GM21390 (cell line): ENCODE measurements at regions not wholly inside any gene's neighbourhood (a gene's known extent, or its start where the extent isn't known, plus 50 kb on each side); places are given as distances from the start of the nearest gene placed in this dataset.
"Not testable (repeated sequence)": the region's sequence is repeated elsewhere in the genome, so short reads cannot be mapped to it uniquely, and the experiment has no call there.

Experiments
- ATAC-seq: cut with Tn5 transposase; IDR thresholded peaks from one replicate; pipeline ENCODE4 v1.9.1; 2021; ENCODE audit not compliant: unreplicated experiment

DNA sequence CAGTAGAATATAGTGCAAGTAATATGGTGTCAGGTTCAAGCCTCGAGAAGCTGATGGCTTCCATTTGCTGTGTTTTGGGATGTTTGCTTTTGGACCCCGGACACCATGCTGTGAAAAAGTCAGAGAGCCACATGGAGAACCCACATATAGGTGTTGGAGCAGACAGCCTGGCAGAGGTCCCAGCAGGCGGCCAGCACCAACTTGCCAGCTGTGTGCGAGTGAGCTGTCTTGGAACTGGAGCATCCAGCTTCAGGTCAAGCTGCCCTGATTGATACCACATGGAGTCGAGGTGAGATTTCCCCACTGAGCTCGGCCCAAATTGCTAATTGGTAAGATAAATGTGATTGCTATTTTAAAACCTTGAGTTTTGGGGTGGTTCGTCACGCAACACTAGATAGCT lies 185.7 kb upstream of the TBL1XR1 start:
- no peak for ATAC-seq

DNA sequence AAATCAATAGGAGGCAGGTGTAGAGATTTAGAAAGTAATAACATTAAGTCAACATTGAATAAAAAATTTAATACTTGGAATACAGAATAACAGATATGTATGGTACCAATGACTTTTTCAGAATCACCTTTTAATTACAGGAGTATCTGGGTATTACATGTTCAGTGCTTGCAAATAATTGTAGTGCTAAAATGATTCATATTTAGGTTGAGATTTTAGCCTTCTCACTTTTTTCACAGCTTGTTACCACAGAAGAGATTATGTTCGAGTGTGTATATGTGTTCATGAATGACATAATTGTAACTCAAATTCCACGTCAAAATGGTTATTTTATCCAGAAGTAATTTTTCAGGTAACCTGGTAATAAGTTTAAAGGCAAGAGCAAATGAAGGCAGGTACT lies 187.9 kb upstream of the TBL1XR1 start:
- no peak for ATAC-seq

DNA sequence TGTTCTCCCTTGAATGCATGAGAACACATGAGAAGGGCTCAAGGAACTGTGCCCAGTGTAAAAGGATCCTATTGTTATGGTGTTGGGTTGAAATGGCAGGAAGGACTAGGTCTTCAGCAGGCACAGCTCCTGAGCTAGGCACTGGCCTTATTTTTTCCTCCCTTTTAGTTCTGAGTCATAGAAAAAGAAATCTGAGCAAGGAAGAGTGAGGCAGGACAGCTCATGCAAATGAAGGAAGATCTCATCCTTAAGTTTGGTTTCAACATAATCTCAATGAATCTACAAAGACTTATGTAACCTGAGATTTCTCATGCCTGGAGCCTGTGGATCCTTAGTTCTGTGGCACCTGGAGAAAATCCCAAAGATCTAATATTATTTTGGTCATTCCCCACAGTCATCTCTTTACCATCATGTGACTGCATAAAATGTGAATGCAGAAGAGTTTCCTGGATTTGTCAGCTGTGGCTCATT lies 188.6 kb upstream of the TBL1XR1 start:
- no peak for ATAC-seq

DNA sequence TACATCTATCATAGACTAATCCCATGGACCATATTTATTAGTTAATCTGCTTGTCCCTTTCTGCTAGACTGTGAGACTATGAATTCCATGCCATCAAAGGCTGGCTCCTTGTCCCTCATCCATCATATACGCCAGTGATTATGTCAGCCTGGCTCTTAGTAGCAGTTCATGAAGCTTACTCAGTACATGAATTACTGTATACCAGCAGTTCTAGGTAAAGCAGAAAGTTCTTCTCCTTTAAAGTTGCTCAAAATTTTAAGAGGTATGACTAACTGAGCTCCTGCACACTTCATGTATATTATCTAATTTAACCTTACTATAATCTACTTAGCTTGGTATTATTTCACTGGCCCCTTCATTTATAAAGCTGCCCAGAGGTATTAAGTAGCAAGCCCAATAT lies 190.9 kb upstream of the TBL1XR1 start:
- no peak for ATAC-seq

DNA sequence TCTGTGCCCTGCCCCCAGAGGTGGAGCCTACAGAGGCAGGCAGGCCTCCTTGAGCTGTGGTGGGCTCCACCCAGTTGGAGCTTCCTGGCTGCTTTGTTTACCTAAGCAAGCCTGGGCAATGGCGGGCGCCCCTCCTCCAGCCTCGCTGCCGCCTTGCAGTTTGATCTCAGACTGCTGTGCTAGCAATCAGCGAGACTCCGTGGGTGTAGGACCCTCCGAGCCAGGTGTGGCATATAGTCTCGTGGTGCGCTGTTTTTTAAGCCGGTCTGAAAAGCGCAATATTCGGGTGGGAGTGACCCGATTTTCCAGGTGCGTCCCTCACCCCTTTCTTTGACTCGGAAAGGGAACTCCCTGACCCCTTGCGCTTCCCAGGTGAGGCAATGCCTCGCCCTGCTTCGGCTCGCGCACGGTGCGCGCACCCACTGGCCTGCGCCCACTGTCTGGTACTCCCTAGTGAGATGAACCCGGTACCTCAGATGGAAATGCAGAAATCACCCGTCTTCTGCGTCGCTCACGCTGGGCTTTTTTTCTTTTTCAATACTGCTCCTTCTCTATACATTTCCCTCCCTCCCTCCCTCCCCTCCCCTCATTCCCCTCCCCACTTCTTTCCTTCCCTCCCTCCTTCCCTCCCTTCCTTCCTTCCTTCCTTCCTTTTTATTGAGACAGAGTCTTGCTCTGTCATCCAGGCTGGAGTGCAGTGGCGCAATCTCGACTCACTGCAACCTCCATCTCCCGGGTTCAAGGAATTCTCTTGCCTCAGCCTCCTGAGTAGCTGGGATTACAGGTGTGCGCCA lies 197.1 kb upstream of the TBL1XR1 start:
- ATAC-seq: not testable (repeated sequence)

DNA sequence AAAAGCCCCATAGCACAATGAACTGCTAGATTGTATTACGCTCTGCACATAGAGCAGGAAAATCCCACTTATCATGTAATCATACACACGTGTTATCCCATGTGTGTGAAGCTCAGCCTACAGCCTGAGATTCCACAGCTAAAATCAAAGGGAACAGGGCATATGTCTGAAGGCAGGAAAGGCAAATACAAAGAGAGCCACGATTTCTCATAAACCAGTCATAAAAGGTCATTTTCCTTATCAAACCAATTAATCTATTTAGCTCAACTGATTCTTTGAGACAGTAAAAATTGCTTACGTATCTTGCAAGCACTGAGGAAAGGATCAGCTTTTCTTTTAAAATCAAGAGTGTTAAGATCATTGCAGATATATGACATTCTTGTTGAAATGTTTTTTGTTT lies 199.5 kb upstream of the TBL1XR1 start:
- no peak for ATAC-seq

DNA sequence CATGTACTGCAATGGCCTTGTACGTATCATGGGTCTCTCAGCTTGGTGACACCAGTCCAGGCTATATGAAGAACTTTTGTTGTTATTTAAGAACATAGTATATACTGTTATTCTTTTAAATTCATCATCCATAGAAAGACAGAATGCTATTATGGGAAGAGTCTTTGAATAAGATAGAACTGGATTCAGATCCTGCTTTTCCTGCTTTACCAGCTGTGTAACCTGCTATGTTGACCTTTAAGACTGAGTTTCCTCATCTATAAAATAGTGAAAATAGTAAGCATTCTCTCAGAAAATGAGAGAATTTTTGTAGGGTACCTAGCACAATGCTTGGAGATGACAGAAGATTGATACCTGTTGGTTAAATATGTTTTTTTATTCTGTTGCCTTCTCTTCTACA lies 204.1 kb upstream of the TBL1XR1 start:
- ATAC-seq: no peak

DNA sequence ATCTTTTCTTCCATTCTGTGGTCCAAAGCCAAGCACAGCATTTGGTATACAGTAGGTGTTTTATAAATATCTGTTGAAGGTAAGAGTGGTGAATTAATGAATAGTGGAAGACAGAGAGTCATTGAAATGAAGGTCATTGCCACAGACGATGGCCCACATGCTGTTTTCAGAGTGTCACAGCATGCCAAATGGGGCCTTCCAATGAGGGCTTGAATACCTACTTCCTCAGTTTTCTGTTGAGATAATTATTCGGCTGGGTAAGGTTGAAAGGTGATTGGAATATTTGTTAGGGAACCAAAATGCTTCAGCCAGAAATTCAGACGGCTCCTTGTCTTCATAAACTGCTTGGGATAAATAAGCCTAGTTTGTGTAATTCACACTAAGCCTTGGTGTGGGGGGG lies 205.3 kb upstream of the TBL1XR1 start:
- ATAC-seq: no peak

DNA sequence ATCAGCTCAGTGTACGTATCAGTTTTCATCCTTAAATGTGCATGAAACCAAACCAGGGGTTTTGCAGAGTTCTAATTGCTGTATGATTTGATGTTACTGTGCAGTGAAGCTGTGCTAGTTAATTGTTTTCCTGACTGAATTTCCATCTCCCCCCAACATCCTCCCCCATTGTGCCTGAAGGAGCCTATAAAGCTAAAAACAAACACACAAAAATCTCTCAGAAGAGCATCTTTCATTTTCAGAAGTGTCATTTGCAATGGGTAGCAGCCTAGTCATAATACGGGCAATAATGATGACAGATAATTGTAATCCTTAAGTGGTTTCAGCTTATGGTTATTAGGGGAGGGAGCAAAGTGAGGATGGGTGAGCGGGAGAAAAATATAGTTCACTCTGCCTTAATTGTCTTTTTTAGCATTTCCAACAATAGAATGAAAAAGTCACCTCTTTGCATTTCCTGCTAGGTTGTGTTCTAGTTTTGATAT lies 207.9 kb upstream of the TBL1XR1 start:
- no peak for ATAC-seq

DNA sequence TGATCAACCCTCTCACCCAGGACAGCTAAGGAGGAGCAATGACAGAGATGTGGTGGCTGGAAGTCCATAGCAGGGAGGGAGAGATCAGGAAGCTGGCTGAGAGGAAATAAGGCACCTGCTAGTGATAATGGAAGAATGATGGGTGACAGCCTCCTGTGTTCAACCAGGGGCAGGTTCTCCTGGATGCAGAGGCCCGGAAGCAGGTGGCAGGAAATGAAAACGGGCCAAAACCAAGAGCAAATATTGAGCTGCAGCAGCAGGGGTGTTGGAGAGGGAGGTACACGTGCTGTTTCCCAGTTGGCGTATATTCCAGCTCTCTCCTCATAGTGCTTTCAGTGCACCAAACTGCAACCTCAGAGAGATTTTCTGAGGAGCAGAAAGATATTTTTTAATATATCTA lies 213.4 kb upstream of the TBL1XR1 start:
- no peak for ATAC-seq

DNA sequence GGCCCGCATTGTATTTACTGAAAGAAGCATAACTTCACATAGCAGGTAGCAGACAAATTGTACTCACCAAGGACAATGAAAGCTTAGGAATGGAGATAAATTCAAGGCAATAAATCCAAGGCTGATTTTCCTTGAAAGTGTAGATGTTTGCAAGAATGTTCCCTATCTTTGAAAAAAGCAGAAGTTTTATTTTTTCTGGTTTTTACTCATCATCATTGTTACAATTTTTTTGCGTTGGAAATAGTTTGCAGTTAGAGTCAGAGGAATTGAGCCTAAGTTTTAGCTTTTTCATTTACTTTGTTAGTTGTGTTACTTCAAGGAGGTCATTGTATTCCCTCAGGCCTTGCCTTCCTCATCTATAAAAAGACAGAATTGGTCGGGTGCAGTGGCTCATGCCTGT lies 213.9 kb upstream of the TBL1XR1 start:
- ATAC-seq: no peak

DNA sequence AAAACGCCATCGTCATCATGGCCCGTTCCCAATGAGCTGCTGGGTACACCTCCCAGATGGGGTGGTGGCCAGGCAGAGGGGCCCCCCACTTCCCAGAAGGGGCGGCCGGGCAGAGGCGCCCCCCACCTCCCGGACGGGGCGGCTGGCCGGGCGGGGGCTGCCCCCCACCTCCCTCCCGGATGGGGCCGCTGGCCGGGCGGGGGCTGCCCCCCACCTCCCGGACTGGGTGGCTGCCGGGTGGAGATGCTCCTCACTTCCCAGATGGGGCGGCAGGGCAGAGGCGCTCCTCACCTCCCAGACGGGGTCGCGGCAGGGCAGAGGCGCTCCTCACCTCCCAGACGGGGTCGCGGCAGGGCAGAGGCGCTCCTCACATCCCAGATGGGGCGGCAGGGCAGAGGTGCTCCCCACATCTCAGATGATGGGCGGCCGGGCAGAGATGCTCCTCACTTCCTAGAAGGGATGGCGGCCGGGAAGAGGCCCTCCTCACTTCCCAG lies 215.4 kb upstream of the TBL1XR1 start:
- not testable (repeated sequence) for ATAC-seq

DNA sequence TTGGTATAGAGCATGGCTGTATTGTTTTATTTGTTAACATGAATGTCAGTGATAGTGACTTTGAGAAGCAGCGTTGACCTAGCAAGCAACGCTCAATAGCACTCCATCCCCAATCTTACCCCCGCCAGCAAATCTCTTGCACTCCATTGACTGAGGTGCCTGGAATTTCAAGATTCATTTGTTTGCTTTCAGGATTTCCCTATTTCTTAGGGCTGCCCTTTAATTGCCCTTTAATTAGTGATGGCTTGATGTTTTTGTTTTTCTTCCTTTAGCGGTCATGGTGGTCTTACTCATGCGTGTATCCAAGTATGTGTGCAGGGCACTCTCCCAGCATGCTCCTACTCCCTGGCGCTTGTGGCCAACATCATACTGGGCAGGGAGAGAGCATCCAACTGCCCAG lies 216.8 kb upstream of the TBL1XR1 start:
- ATAC-seq: no peak

DNA sequence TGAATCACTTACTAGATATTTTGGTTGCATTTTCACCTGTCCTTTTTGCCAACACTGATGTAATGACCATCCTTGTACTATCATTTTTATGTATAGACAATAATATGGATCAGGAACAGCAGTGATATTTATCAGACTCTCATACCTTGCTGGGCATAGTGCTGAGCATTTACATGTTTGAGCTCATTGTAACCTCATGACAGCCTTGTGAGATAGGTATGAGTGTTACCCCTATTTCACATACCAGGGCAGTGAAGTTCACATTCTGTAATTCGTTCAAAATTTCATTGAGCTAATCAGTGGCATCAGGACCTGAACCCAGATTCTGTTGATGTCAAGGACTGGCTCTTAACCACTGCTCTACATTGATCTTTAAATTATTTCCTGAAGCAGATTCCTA lies 221.5 kb upstream of the TBL1XR1 start:
- no peak for ATAC-seq

DNA sequence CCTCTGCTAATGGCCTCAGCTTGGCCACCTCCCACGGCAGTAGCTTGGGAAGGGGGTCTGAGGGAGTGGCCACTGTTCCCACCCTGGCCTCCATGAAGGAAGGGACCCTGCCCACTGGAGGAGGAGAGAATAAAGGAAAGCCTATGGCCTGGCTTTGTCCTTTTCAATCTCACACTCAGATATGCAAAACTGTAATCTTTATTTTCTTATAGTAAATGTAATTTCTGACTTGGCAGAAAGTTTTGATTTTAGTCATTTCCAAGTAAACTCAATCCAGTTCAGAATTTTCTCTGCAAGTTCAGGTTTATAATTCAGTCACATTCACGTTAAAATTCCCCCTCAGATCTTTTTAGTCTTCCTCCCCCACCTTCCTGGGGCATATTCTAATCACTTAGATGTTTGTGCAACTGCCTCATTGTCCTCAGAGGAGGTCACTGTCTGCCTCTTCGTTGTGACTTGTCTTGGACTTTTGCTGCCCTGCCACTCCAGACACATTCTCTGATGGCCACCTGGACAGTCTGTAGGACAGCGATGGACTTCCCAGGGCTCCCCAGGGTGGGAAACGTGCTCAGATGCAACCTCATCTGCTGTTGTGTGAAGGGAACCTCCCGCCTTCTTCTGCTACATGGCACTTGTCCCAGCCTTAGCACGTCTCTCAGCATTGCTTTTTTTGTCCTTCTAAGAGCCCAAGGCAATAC lies 222.8 kb upstream of the TBL1XR1 start:
- peak; percentile 49 for ATAC-seq

DNA sequence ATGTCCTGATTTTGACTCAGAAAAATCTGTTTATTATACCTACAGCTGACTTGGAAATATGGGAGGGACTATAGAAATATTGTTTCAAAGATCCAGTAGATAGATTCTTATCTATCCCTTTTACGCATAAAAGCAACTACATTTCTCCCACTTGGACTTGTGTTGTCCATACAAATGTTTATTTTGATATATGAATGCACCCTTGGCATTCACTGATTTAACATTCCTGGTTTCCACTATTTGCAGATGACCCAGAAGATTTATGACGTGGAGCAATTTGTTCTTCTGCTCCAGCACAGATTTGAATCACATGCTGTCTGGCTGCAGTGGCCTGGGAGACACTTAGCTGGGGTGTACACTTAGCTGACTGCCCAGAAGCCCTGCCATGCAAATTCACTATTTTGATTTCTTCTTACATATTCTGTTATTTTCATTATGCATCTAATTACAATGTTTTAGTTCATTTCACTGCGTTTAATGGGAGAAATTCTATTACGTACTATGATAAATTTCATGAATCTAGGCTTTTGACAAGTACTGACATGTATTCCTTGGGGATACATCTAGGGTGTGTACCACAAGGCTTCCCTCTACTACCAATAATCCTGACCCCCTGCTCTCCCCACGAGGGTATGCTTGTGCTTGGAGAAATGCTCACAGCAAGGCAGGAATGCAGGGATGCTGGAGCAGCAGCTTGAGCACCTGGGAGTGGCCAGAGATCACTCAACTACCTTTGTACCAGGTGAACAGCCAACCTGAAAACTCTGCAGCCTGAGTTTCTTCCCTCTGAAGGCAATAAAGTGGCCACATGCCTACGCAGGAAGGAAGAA lies 223.6 kb upstream of the TBL1XR1 start:
- ATAC-seq: no peak

DNA sequence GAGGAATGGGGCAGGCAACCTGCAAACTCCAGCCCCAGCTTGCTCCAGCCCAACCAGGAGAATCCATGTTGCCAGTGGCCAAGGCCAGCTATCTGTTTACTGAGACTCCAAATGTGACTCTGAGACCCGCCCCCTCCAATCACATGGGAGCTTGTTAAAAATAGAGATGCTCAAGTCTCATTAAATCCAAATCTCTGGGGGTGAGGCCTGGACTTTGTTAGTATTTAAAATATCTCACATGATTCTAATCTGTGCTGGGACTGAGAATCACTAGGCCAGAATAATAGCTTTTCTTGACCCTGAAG lies 224.2 kb upstream of the TBL1XR1 start:
- ATAC-seq: no peak

DNA sequence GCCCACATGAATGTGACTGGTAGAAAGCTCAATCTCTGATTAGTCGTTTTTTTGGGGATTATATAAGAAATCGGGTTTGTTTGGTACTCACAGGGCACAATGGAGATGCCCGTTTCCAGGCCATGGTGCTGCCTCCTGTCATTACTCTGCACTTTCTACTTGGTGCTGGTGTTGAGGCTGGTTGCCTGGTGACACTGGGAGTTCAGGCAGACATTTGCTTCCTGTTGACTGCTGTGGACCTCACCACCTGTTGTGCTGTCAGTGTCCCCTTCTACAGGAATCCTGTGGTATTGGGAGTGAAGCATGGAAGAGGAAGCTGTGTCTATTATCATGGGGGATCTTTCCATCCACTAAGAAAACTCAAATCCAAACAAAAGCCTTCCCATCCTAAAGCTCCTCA lies 227.2 kb upstream of the TBL1XR1 start:
- no peak for ATAC-seq

DNA sequence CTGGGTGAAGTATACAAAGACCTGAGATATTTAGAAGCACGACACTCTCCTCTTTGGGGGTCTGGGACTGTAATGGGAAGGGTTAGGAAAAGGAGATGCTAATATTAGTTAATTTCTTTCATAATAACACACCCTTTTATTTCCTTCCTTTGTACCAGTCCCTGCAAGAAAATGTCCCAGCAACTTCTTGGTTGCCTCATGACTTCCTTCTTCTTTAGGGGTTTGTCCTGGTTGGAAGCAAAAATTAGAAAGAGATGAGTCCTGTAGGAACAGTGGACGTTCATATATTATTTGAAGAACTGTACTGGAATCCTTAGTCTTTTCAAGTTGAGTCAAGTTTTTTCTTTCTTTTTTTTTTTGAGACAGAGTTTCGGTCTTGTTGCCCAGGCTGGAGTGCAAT lies 227.8 kb upstream of the TBL1XR1 start:
- no peak for ATAC-seq

DNA sequence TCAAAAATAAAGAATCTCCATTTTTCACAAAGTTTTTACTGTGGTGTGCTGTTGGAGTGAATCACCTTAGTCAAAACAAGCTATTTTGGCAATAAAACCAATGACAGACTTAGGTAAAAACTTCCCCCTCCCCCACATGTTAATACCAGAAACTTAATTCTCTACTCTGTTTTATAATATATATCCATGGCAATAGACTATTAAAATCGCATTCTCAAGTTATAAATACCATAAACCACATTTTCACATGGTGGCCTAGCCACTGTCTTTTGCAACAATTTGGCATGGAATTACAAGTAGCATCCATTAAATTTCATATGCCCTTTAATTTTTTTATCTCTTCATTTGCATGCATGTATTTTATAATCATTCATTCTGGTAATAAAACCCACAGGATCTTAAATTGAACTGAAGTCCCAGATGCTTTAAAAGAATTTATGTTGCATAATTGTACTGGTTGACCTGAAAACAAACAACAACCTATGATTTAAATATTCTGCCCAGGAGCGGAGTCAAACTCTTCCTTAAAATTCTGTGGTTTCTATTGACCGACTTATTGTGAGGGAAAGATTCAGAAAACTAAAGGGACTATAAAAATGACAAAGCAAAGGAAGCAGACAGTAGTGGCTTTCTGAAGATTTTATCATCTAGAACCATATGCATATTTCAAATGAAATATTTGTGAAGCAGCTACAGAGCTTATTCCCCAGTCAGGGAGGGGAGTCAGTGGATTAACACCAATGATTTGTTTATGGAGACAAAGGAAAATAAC lies 229.0 kb upstream of the TBL1XR1 start:
- no peak for ATAC-seq
